HG03565 (cell line): ENCODE measurements at regions not wholly inside any gene's neighbourhood (a gene's known extent, or its start where the extent isn't known, plus 50 kb on each side); places are given as distances from the start of the nearest gene placed in this dataset.

ENCODE experiments used
- ATAC-seq: cut with Tn5 transposase; IDR thresholded peaks from one replicate; pipeline ENCODE4 v1.9.1; 2021; ENCODE audit warnings: mild to moderate bottlenecking, moderate library complexity; ENCODE audit not compliant: unreplicated experiment

DNA sequence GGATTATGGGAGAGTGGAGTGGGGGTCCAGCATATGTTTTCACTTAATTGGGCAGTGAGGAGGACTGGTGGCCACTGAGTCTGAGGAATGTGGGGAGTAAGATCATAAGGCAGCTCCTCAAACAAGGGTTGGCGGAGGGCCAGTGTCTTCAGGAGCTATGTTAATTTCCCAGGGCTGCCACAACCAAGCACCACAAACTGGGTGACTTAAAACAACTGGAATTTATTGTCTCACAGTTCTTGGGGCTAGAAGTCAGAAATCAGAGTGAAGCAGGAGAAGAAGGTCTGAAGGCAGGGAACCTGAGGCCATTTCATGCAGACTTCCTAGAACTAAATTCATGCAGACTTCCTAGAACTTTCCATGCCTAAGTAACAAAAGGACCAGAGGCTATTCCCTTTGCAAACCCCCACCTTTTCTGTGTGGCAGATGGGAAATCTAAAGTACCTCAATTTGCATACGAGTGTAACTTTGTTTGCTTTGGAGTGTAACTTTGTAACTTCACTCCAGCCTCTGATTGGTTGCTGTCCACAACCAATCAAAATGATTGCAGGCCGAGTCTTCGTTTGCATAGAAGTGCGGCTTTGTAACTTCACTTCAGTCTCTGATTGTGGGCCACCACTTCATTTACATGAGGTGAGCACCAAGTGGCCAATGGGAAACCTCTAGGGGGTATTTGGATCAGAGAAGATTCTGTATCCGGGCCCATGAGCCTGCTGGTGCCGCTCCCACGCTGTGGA, 50.5 kb upstream of the ZBED5 start:
- no peak for ATAC-seq
